BLaER1 (cell line): ENCODE measurements at regions not wholly inside any gene's neighbourhood (a gene's known extent, or its start where the extent isn't known, plus 50 kb on each side); places are given as distances from the start of the nearest gene placed in this dataset.

Source experiments
- H3K27ac ChIP-seq: shearing (Covaris generic); formaldehyde crosslinking; 2 replicates; pipeline ENCODE4 v1.8.1; 2022
- H3K27me3 ChIP-seq: shearing (Covaris generic); formaldehyde crosslinking; 2 replicates; pipeline ENCODE4 v1.8.1; 2022
- H3K36me3 ChIP-seq: shearing (Covaris generic); formaldehyde crosslinking; 2 replicates; pipeline ENCODE4 v1.8.1; 2022
- H3K4me1 ChIP-seq: shearing (Covaris generic); formaldehyde crosslinking; 2 replicates; pipeline ENCODE4 v1.8.1; 2022
- H3K4me2 ChIP-seq: shearing (Covaris generic); formaldehyde crosslinking; 2 replicates; pipeline ENCODE4 v1.8.1; 2022
- H3K4me3 ChIP-seq: shearing (Covaris generic); formaldehyde crosslinking; 2 replicates; pipeline ENCODE4 v1.8.1; 2022
- H3K9ac ChIP-seq: shearing (Covaris generic); formaldehyde crosslinking; 2 replicates; pipeline ENCODE4 v1.8.1; 2022
- H3K9me3 ChIP-seq: shearing (Covaris generic); formaldehyde crosslinking; 2 replicates; pipeline ENCODE4 v1.8.1; 2022
- H4K20me1 ChIP-seq: shearing (Covaris generic); formaldehyde crosslinking; 2 replicates; pipeline ENCODE4 v1.8.1; 2022
- Cebpa-rat ChIP-seq: shearing (Covaris generic); IDR thresholded peaks from 2 replicates; pipeline ENCODE4 v1.8.1; 2022

- Histone ChIP-seq H4K20me1 (no peaks in the 10 kb centered on the region), H3K27me3 (no peaks in the 10 kb centered on the region)
Observed at GRCh38 chr7:132678656-132679055, 102.4 kb upstream of the PLXNA4 start.

DNA sequence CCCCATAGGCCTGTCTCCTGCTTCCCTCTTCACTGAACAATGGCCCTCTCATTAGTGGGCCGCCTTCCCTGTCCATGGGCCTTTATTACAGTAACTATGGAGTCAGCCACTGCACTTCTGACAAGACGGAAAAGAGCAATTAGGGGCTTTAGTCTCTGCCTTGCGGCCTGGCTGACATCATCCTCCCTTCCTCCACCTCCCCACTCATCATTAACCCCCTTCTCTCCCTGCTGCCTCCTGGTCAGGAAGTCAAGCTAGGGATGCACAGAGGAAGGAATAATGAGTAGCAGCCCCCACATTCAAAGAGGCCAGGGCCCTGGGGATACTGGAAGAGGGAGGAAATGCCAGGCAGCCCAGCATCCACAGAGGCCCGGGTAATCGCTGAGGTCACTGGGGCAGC is 101.6 kb upstream of the PLXNA4 start:
- no peaks in the 10 kb centered on the region for H4K20me1 ChIP-seq

More at GRCh38 chr7:132678656-132679055, 102.4 kb upstream of the PLXNA4 start:
- no peak overlapping the region for H3K9ac ChIP-seq
- no peaks in the 10 kb centered on the region for H3K9me3 ChIP-seq
- TF ChIP-seq Cebpa-rat, result no peak
- no peak overlapping the region for H3K4me3 ChIP-seq
- H3K4me1 ChIP-seq, result no peaks in the 10 kb centered on the region
- H3K27ac ChIP-seq, result no peak overlapping the region
- no peak overlapping the region for H3K4me2 ChIP-seq
- no peaks in the 10 kb centered on the region for H3K36me3 ChIP-seq

GRCh38 chr7:132672200-132672990 is 96.1 kb upstream of the PLXNA4 start:
- no peak overlapping the region for H3K9ac ChIP-seq
- H3K4me2 ChIP-seq, result no peak overlapping the region
- no peak overlapping the region for H3K4me3 ChIP-seq
- no peaks in the 10 kb centered on the region for H3K9me3 ChIP-seq
- H4K20me1 ChIP-seq, result no peaks in the 10 kb centered on the region
- H3K27ac ChIP-seq, result no peak overlapping the region
- H3K36me3 ChIP-seq, result no peaks in the 10 kb centered on the region
- TF ChIP-seq Cebpa-rat, result no peak
- H3K4me1 ChIP-seq, result 0 out of 2 replicates have a peak, but pooled peaks cover 4% of the 10 kb centered on the region
- no peaks in the 10 kb centered on the region for H3K27me3 ChIP-seq

More for the DNA sequence above, 101.6 kb upstream of the PLXNA4 start:
- Histone ChIP-seq H3K27me3 (no peaks in the 10 kb centered on the region), H3K9ac (no peak overlapping the region), H3K4me2 (no peak overlapping the region), H3K9me3 (no peaks in the 10 kb centered on the region), H3K27ac (no peak overlapping the region), H3K4me3 (no peak overlapping the region), H3K4me1 (no peaks in the 10 kb centered on the region), H3K36me3 (no peaks in the 10 kb centered on the region)
- TF ChIP-seq Cebpa-rat, result no peak

- no peaks in the 10 kb centered on the region for H3K27me3 ChIP-seq
- H3K9ac ChIP-seq, result no peak overlapping the region
- H3K27ac ChIP-seq, result peak overlapping the region; percentile 23
- no peak for TF ChIP-seq Cebpa-rat
- no peaks in the 10 kb centered on the region for H3K36me3 ChIP-seq
- no peaks in the 10 kb centered on the region for H3K9me3 ChIP-seq
- H4K20me1 ChIP-seq, result no peaks in the 10 kb centered on the region
- H3K4me1 ChIP-seq, result peaks cover 18% of the 10 kb centered on the region
- H3K4me3 ChIP-seq, result no peak overlapping the region
- peak overlapping the region; percentile 44 for H3K4me2 ChIP-seq
Observed at GRCh38 chr7:132666774-132667172, 90.5 kb upstream of the PLXNA4 start.

GRCh38 chr7:132666071-132666773 is 90.0 kb upstream of the PLXNA4 start:
- peaks cover 18% of the 10 kb centered on the region for H3K4me1 ChIP-seq
- no peaks in the 10 kb centered on the region for H3K27me3 ChIP-seq
- H3K4me3 ChIP-seq, result no peak overlapping the region
- H3K9ac ChIP-seq, result no peak overlapping the region
- no peaks in the 10 kb centered on the region for H3K36me3 ChIP-seq
- H3K9me3 ChIP-seq, result no peaks in the 10 kb centered on the region
- peak overlapping the region; percentile 44 for H3K4me2 ChIP-seq
- H4K20me1 ChIP-seq, result no peaks in the 10 kb centered on the region
- TF ChIP-seq Cebpa-rat, result no peak
- peak overlapping the region; percentile 23 for H3K27ac ChIP-seq

GRCh38 chr7:132656846-132657776 is 80.8 kb upstream of the PLXNA4 start:
- Histone ChIP-seq H3K4me2 (peak overlapping the region; percentile 86), H3K36me3 (no peaks in the 10 kb centered on the region), H3K27ac (peak overlapping the region; percentile 81), H3K9me3 (peaks cover 29% of the 10 kb centered on the region), H3K4me1 (peaks cover 49% of the 10 kb centered on the region), H3K27me3 (no peaks in the 10 kb centered on the region), H3K9ac (no peak overlapping the region), H3K4me3 (no peak overlapping the region; the same call in 1 of the 2 replicates), H4K20me1 (no peaks in the 10 kb centered on the region)
- TF ChIP-seq Cebpa-rat, result no peak

GRCh38 chr7:132656341-132656740 is 80.1 kb upstream of the PLXNA4 start:
- Histone ChIP-seq H3K9ac (no peak overlapping the region), H3K36me3 (no peaks in the 10 kb centered on the region), H4K20me1 (no peaks in the 10 kb centered on the region), H3K27ac (peak overlapping the region; percentile 81), H3K4me3 (no peak overlapping the region; the same call in 1 of the 2 replicates), H3K4me2 (peak overlapping the region; percentile 86), H3K9me3 (peaks cover 29% of the 10 kb centered on the region), H3K4me1 (peaks cover 49% of the 10 kb centered on the region), H3K27me3 (no peaks in the 10 kb centered on the region)
- no peak for TF ChIP-seq Cebpa-rat

- H3K9ac ChIP-seq, result peak overlapping the region; percentile 64
- no peak for TF ChIP-seq Cebpa-rat
- H4K20me1 ChIP-seq, result no peaks in the 10 kb centered on the region
- H3K27me3 ChIP-seq, result no peaks in the 10 kb centered on the region
- H3K4me1 ChIP-seq, result peaks cover 49% of the 10 kb centered on the region
- no peaks in the 10 kb centered on the region for H3K36me3 ChIP-seq
- peak overlapping the region; percentile 55 for H3K4me3 ChIP-seq
- peaks cover 29% of the 10 kb centered on the region for H3K9me3 ChIP-seq
- H3K27ac ChIP-seq, result peak overlapping the region; percentile 81
- peak overlapping the region; percentile 86 for H3K4me2 ChIP-seq
Observed at GRCh38 chr7:132655131-132655727, 79.0 kb upstream of the PLXNA4 start.

DNA sequence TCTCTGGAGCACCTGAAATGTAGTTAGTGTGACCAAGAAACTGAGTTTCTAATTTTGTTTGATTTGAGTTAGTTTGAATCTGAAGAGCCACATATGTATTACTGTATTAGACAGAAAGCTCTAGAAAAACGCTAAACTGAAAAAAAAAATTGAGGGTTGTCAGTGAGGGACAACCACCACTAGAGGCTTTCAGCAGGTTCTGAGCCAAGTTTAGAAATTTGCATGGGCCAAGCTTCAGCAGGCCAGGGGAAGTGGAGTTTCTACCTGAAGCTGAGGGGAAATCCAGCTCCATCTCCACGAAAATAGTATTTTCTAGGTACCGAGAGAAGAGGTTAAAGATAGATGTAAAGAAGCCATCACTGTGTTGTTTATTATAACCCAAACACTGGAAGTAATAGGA is 77.9 kb upstream of the PLXNA4 start:
- Histone ChIP-seq H3K4me1 (peaks cover 49% of the 10 kb centered on the region), H3K36me3 (no peaks in the 10 kb centered on the region), H3K4me3 (no peak overlapping the region), H3K9me3 (peaks cover 21% of the 10 kb centered on the region), H4K20me1 (no peaks in the 10 kb centered on the region), H3K9ac (no peak overlapping the region), H3K27me3 (no peaks in the 10 kb centered on the region), H3K27ac (0 out of 2 replicates have a peak overlapping the region, but pooled peaks have one; percentile 39), H3K4me2 (peak overlapping the region; percentile 45)
- TF ChIP-seq Cebpa-rat, result no peak
